Right lobe of liver (tissue), 4 donors: ENCODE measurements at regions not wholly inside any gene's neighbourhood (a gene's known extent, or its start where the extent isn't known, plus 50 kb on each side); places are given as distances from the start of the nearest gene placed in this dataset.

Source experiments
- POLR2A ChIP-seq: fragments of 450-650 bp; IDR thresholded peaks from one replicate; pipeline ENCODE4 v1.6.1; 2017; ENCODE audit warnings: antibody characterized with exemption, mild to moderate bottlenecking
- TF ChIP-seq, protein P1 (sequence below), 4 donors: fragments of 200-600 bp in 3 of 4; fragments of 450-650 bp in 1 of 4; IDR thresholded peaks; one replicate each; pipeline versions ENCODE4 v1.5.1 to v1.8.0; 2016 to 2022; ENCODE audit warnings: antibody characterized with exemption in 4 of 4, mild to moderate bottlenecking in 2 of 4
- donor health status: DM: no; HTN: no; CAD: no.
- donor health status: DM: no; HTN: no; CAD: no.
- donor health status: DM: no; HTN: yes; CAD: no.

DNA sequence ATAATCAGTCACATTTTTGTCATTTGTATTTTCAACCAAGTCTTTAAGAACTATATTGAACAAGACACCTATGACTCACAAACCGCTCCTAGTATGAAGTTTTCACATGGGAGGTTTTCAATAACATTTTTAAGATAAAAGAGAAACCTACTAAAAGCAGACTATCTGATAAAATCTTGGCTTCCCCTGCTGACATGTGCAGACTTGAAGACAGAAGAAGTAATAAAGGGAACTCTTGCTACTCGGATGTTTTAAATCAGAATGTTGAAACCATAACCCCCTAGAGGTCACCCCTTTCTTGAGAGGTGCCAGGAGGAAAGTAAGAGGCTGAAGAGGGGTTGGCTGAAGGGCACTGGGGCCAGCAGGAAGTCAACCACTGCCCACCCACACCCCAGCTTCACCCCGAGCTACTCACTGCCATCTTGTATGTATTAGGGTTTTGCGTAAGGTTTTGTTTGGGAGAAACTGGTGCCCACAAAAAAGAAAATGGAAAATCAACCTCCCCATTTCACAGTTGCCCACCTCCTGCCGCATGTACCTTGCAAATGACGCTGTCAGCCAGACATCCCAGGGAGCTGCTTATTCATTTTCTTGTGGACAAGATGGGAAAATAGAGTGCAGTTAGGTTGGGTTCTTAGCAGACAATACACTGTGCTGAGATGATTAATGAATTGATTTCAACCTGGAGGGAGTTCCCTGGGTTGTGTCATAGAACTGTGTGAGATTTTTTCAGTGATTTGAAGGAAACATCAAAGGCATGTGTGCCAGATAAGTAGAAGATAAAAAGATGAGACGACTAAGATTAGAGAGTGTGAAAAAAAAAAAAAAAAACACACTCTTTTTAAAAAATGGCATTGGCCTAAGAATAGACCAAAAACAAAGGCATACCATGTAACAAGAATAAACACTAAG is 83.2 kb upstream of the TAB2 start:
- TF ChIP-seq POLR2A = no peak
- TF ChIP-seq, protein P1, sequence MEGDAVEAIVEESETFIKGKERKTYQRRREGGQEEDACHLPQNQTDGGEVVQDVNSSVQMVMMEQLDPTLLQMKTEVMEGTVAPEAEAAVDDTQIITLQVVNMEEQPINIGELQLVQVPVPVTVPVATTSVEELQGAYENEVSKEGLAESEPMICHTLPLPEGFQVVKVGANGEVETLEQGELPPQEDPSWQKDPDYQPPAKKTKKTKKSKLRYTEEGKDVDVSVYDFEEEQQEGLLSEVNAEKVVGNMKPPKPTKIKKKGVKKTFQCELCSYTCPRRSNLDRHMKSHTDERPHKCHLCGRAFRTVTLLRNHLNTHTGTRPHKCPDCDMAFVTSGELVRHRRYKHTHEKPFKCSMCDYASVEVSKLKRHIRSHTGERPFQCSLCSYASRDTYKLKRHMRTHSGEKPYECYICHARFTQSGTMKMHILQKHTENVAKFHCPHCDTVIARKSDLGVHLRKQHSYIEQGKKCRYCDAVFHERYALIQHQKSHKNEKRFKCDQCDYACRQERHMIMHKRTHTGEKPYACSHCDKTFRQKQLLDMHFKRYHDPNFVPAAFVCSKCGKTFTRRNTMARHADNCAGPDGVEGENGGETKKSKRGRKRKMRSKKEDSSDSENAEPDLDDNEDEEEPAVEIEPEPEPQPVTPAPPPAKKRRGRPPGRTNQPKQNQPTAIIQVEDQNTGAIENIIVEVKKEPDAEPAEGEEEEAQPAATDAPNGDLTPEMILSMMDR (IDR thresholded peaks at IDR 0.05) = no peak
